ENCODE measurements at regions not wholly inside any gene's neighbourhood (a gene's known extent, or its start where the extent isn't known, plus 50 kb on each side); places are given as distances from the start of the nearest gene placed in this dataset.

DNA sequence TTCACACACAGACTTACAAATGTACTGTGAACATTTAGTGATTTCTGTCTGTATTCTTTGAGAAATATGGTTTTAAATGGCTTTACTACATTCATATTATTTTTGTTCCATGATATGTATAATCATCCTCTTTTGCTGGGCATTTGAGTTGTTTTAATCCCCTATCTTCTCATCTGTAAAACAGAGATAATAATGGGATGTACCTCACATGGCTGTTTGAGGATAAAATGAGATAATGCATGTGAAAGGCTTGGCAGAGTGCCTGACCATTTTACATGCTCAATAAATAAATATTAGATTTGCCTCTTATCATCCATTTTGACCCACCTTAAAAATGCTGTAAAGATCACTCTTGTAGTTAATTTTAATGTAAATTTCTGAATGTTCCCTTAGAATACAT is 197.2 kb downstream of the C1orf94 start:
- no peak overlapping the region for H3K27ac ChIP-seq
- TF ChIP-seq POLR2A (IDR thresholded peaks at IDR 0.05) (no peak), EP300 (IDR thresholded peaks at IDR 0.05) (no peak)
- TF ChIP-seq, protein P1, sequence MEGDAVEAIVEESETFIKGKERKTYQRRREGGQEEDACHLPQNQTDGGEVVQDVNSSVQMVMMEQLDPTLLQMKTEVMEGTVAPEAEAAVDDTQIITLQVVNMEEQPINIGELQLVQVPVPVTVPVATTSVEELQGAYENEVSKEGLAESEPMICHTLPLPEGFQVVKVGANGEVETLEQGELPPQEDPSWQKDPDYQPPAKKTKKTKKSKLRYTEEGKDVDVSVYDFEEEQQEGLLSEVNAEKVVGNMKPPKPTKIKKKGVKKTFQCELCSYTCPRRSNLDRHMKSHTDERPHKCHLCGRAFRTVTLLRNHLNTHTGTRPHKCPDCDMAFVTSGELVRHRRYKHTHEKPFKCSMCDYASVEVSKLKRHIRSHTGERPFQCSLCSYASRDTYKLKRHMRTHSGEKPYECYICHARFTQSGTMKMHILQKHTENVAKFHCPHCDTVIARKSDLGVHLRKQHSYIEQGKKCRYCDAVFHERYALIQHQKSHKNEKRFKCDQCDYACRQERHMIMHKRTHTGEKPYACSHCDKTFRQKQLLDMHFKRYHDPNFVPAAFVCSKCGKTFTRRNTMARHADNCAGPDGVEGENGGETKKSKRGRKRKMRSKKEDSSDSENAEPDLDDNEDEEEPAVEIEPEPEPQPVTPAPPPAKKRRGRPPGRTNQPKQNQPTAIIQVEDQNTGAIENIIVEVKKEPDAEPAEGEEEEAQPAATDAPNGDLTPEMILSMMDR (IDR thresholded peaks at IDR 0.05) = no peak
- no peak overlapping the region for H3K4me3 ChIP-seq
- no peak for DNase-seq (ENCODE audit: low spot score in 2 of 2)
- no peaks in the 10 kb centered on the region for H3K27me3 ChIP-seq
- no peaks in the 10 kb centered on the region for H3K9me3 ChIP-seq
- no peaks in the 10 kb centered on the region for H3K4me1 ChIP-seq
- H3K36me3 ChIP-seq = no peaks in the 10 kb centered on the region

DNA sequence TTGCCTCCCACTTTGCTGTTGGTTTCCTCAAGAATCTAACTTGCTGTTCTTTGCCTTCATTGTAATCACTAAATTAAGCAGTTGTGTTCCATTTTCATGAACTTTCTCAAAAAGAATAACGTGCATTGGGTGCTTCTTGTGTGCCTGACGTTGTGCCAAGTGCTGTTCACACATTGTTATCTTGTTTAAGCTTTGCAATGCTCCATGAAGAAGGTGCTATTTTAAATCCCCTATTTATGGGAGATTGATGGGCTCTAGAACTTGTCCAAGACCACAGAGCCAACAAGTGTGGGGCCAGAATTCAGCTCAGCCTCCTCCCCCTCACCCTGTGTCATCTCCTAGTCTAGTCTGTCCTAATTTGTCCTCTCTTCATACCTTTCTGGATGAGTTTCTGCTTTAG is 199.8 kb downstream of the C1orf94 start:
- no peak for DNase-seq (ENCODE audit: low spot score in 2 of 2)
- Histone ChIP-seq H3K36me3 (no peaks in the 10 kb centered on the region), H3K27me3 (no peaks in the 10 kb centered on the region), H3K9me3 (no peaks in the 10 kb centered on the region), H3K27ac (no peak overlapping the region), H3K4me3 (no peak overlapping the region), H3K4me1 (no peaks in the 10 kb centered on the region)
- TF ChIP-seq, protein P1 (IDR thresholded peaks at IDR 0.05) = no peak
- TF ChIP-seq EP300 (IDR thresholded peaks at IDR 0.05) (no peak), POLR2A (IDR thresholded peaks at IDR 0.05) (no peak)
- 37 to 49% methylated on average over 2 of the region's 2 CpGs for WGBS, 2 donors

GRCh38 chr1:34378968-34379856 is 202.5 kb downstream of the C1orf94 start:
- TF ChIP-seq, protein P1 (IDR thresholded peaks at IDR 0.05) = no peak
- TF ChIP-seq EP300 (IDR thresholded peaks at IDR 0.05) (no peak), POLR2A (IDR thresholded peaks at IDR 0.05) (no peak)
- no peak overlapping the region for H3K4me3 ChIP-seq
- H3K27ac ChIP-seq = no peak overlapping the region
- no peak for DNase-seq (ENCODE audit: low spot score in 2 of 2)
- H3K9me3 ChIP-seq = no peaks in the 10 kb centered on the region
- H3K4me1 ChIP-seq = no peaks in the 10 kb centered on the region
- no peaks in the 10 kb centered on the region for H3K36me3 ChIP-seq
- 50 to 55% methylated on average over 11 of the region's 11 CpGs for WGBS, 2 donors
- H3K27me3 ChIP-seq = no peaks in the 10 kb centered on the region

- no peak for DNase-seq (ENCODE audit: low spot score in 2 of 2)
- Histone ChIP-seq H3K9me3 (no peaks in the 10 kb centered on the region), H3K36me3 (no peaks in the 10 kb centered on the region), H3K27ac (no peak overlapping the region), H3K4me1 (no peaks in the 10 kb centered on the region), H3K4me3 (no peak overlapping the region), H3K27me3 (no peaks in the 10 kb centered on the region)
- WGBS, 2 donors = 55 to 63% methylated on average over 4 of the region's 4 CpGs
- TF ChIP-seq POLR2A (IDR thresholded peaks at IDR 0.05) (no peak), EP300 (IDR thresholded peaks at IDR 0.05) (no peak)
- TF ChIP-seq, protein P1 (IDR thresholded peaks at IDR 0.05) = no peak
Measured at GRCh38 chr1:34379911-34380310, 203.2 kb downstream of the C1orf94 start.

- WGBS, 2 donors = 73 to 75% methylated on average over 12 of the region's 12 CpGs
- TF ChIP-seq POLR2A (IDR thresholded peaks at IDR 0.05) (no peak), EP300 (IDR thresholded peaks at IDR 0.05) (no peak)
- TF ChIP-seq, protein P1 (IDR thresholded peaks at IDR 0.05) = no peak
Measured at GRCh38 chr1:34380526-34381124, 203.9 kb downstream of the C1orf94 start.

More at GRCh38 chr1:34380526-34381124, 203.9 kb downstream of the C1orf94 start:
- no peak overlapping the region for H3K4me3 ChIP-seq
- no peaks in the 10 kb centered on the region for H3K36me3 ChIP-seq
- no peaks in the 10 kb centered on the region for H3K27me3 ChIP-seq
- no peak overlapping the region for H3K27ac ChIP-seq
- DNase-seq (ENCODE audit: low spot score in 2 of 2) = no peak
- no peaks in the 10 kb centered on the region for H3K9me3 ChIP-seq
- H3K4me1 ChIP-seq = no peaks in the 10 kb centered on the region
